HepG2 (cell line): ENCODE measurements at regions not wholly inside any gene's neighbourhood (a gene's known extent, or its start where the extent isn't known, plus 50 kb on each side); places are given as distances from the start of the nearest gene placed in this dataset.

Experiments used
- ATAC-seq: fragments of 200-7000 bp; cut with Tn5 transposase; 3 replicates; pipeline ENCODE4 v1.9.1; 2020; ENCODE audit warnings: mild to moderate bottlenecking, moderate library complexity
- BruUV-seq: library from RNA; stranded (reverse); fragments of 400-500 nt; replicated peaks from 2 replicates; lab custom pipeline; 2021; lab: Mats Ljungman, UMichigan
- CTCF ChIA-PET: fragments of 300-600 bp; formaldehyde crosslinking; extraction: SDS; loops from one replicate; lab custom pipeline; 2021; ENCODE audit warnings: low total read pairs, inconsistent platforms, low intra/inter-chr PET ratio; lab: Yijun Ruan, JAX
- POLR2A ChIA-PET: fragments of 350-600 bp; sonication (Branson Sonifier 250); formaldehyde crosslinking; loops from one replicate; lab custom pipeline; 2020; ENCODE audit warnings: antibody characterized with exemption, inconsistent platforms; lab: Yijun Ruan, JAX
- DNase-seq: peaks from one replicate; pipeline ENCODE4 v3.0.0-alpha.2; 2015; ENCODE audit warnings: low spot score
- FAIRE-seq: peaks from 3 replicates; lab custom pipeline; 2011; peaks lifted over from hg19 to GRCh38; lab: Jason Lieb, UNC
- H2AFZ ChIP-seq: one replicate; pipeline ENCODE4 v1.6.1; 2011; ENCODE audit warnings: low read length, inconsistent platforms
- H3K27ac ChIP-seq: fragments of 300-600 bp; 3 replicates; pipeline ENCODE4 v1.8.0; 2011; ENCODE audit warnings: mixed run types, mild to moderate bottlenecking, mixed read lengths, low read length, inconsistent platforms; ENCODE audit not compliant: insufficient read depth; ENCODE audit errors: extremely low read length
- H3K27me3 ChIP-seq, 2 experiments: fragments of 200-600 bp in 1 of 2; 2 replicates in 1 of 2; 3 replicates in 1 of 2; pipeline versions ENCODE4 v1.6.0 to v1.8.0; 2011; ENCODE audit warnings: low read length in 2 of 2, mild to moderate bottlenecking in 2 of 2, moderate library complexity in 2 of 2, inconsistent platforms in 1 of 2; ENCODE audit not compliant: insufficient read depth in 2 of 2, control insufficient read depth in 1 of 2
- H3K36me3 ChIP-seq, 2 experiments: fragments of 200-600 bp in 1 of 2; replicated peaks in 1 of 2; 2 replicates in 1 of 2; 3 replicates in 1 of 2; pipeline versions ENCODE4 v1.5.1 to v1.8.0; 2011; ENCODE audit warnings: low read length in 2 of 2, inconsistent platforms in 1 of 2; ENCODE audit not compliant: insufficient read depth in 2 of 2, control insufficient read depth in 1 of 2
- H3K4me1 ChIP-seq: 2 replicates; pipeline ENCODE4 v1.5.1; 2012; ENCODE audit warnings: low read length, inconsistent platforms; ENCODE audit not compliant: insufficient read depth
- H3K4me2 ChIP-seq: 2 replicates; pipeline ENCODE4 v1.6.0; 2011; ENCODE audit warnings: low read depth, low read length, inconsistent platforms
- H3K4me3 ChIP-seq, 3 experiments: fragments of 200-600 bp in 1 of 3; sonication (generic), shearing (Covaris generic) in 1 of 3; replicated peaks in 1 of 3; 2 replicates each; pipeline ENCODE4 v1.5.1; 2011 to 2016; ENCODE audit warnings: low read length in 3 of 3, inconsistent platforms in 2 of 3, low read depth in 2 of 3, mild to moderate bottlenecking in 2 of 3, control low read depth in 1 of 3, mixed read lengths in 1 of 3; ENCODE audit not compliant: insufficient read depth in 1 of 3
- H3K79me2 ChIP-seq: one replicate; pipeline ENCODE4 v1.6.1; 2011; ENCODE audit warnings: low read length, inconsistent platforms; ENCODE audit not compliant: insufficient read depth
- H3K9ac ChIP-seq: 2 replicates; pipeline ENCODE4 v1.6.0; 2011; ENCODE audit warnings: mild to moderate bottlenecking, low read depth, low read length, inconsistent platforms; ENCODE audit not compliant: insufficient read depth
- H3K9me3 ChIP-seq: 2 replicates; pipeline ENCODE4 v1.5.1; 2012; ENCODE audit warnings: mild to moderate bottlenecking, low read length
- H4K20me1 ChIP-seq: 2 replicates; pipeline ENCODE4 v1.6.0; 2011; ENCODE audit warnings: inconsistent platforms, mild to moderate bottlenecking, low read length, moderate library complexity; ENCODE audit not compliant: insufficient read depth
- CEBPG ChIP-seq: IDR thresholded peaks from 2 replicates; pipeline ENCODE4 v1.6.1; 2016
- FOXM1 ChIP-seq: sonication (generic); formaldehyde crosslinking; IDR thresholded peaks from 2 replicates; pipeline ENCODE4 v1.5.0; 2020; ENCODE audit warnings: missing genetic modification reagents
- GATA4 ChIP-seq: sonication (generic); IDR thresholded peaks from 2 replicates; pipeline ENCODE4 v1.6.1; 2016; ENCODE audit warnings: antibody characterized with exemption, low read depth, borderline replicate concordance
- HHEX ChIP-seq: IDR thresholded peaks from 2 replicates; pipeline ENCODE4 v1.6.1; 2016; ENCODE audit warnings: control low read depth
- HOXA9 ChIP-seq: sonication (generic); formaldehyde crosslinking; IDR thresholded peaks from 2 replicates; pipeline ENCODE4 v1.8.1; 2022; ENCODE audit warnings: missing genetic modification reagents, mild to moderate bottlenecking, moderate library complexity, borderline replicate concordance
- IKZF4 ChIP-seq: sonication (generic); formaldehyde crosslinking; IDR thresholded peaks from 2 replicates; pipeline ENCODE4 v1.5.1; 2020; ENCODE audit warnings: borderline replicate concordance, mild to moderate bottlenecking, low read depth, missing genetic modification reagents; ENCODE audit errors: not compliant biosample characterization
- KAT8 ChIP-seq: IDR thresholded peaks from 2 replicates; pipeline ENCODE4 v1.6.1; 2016; ENCODE audit warnings: missing genetic modification reagents, missing compliant biosample characterization
- NFKB2 ChIP-seq: sonication (generic); formaldehyde crosslinking; IDR thresholded peaks from 2 replicates; pipeline ENCODE4 v1.4.0; 2020; ENCODE audit warnings: missing genetic modification reagents, borderline replicate concordance
- PPARG ChIP-seq: conservative IDR thresholded peaks from 2 replicates; pipeline ENCODE4 v1.6.1; 2016; ENCODE audit warnings: missing biosample characterization, missing genetic modification reagents
- REL ChIP-seq: sonication (generic); formaldehyde crosslinking; conservative IDR thresholded peaks from 2 replicates; pipeline ENCODE4 v1.8.0; 2022; ENCODE audit warnings: mild to moderate bottlenecking, missing genetic modification reagents, moderate library complexity
- SALL1 ChIP-seq: sonication (generic); formaldehyde crosslinking; IDR thresholded peaks from 2 replicates; pipeline ENCODE4 v1.8.0; 2022; ENCODE audit warnings: mild to moderate bottlenecking, missing genetic modification reagents
- SAP130 ChIP-seq: IDR thresholded peaks from 2 replicates; pipeline ENCODE4 v1.6.1; 2016; ENCODE audit warnings: low read depth
- SP2 ChIP-seq: sonication (generic); formaldehyde crosslinking; IDR thresholded peaks from 2 replicates; pipeline ENCODE4 v1.5.1; 2020; ENCODE audit warnings: mild to moderate bottlenecking, missing genetic modification reagents
- TBL1XR1 ChIP-seq: fragments of 150-350 bp; IDR thresholded peaks from 2 replicates; pipeline ENCODE4 v1.6.1; 2014; ENCODE audit warnings: borderline replicate concordance, low read length; ENCODE audit not compliant: partially characterized antibody
- ZNF230 ChIP-seq: sonication (generic); formaldehyde crosslinking; IDR thresholded peaks from 2 replicates; pipeline ENCODE4 v1.4.0; 2020; ENCODE audit warnings: mild to moderate bottlenecking, missing genetic modification reagents
- ZNF772 ChIP-seq: sonication (generic); formaldehyde crosslinking; IDR thresholded peaks from 2 replicates; pipeline ENCODE4 v1.5.0; 2020; ENCODE audit warnings: mild to moderate bottlenecking, missing genetic modification reagents
- ZSCAN30 ChIP-seq: sonication (generic); formaldehyde crosslinking; IDR thresholded peaks from 2 replicates; pipeline ENCODE4 v1.5.0; 2020; ENCODE audit warnings: mild to moderate bottlenecking, missing genetic modification reagents
- WGBS: methylation state at CpG from one replicate; pipeline ENCODE4 v1.1.6; 2017; ENCODE audit warnings: low lambda C conversion rate; 5-methylcytosine and 5-hydroxymethylcytosine counted together
- in situ Hi-C: cut with HindIII; loops from 2 replicates; pipeline ENCODE4 v1.10.0; 2017; ENCODE audit warnings: low pct_unique_long_range_greater_than_20kb; ENCODE audit not compliant: extremely low pct_ligation_motif_present
- intact Hi-C: fragments of 100-400 bp; cut with micrococcal nuclease; formaldehyde crosslinking; loops from one replicate; pipeline ENCODE4 v1.10.0; 2022; ENCODE audit not compliant: unreplicated experiment
- TF ChIP-seq, protein P1 (sequence below): sonication (generic); formaldehyde crosslinking; IDR thresholded peaks from 2 replicates; pipeline ENCODE4 v1.4.0; 2020; ENCODE audit warnings: mild to moderate bottlenecking, missing genetic modification reagents
- TF ChIP-seq, protein P2 (sequence below): IDR thresholded peaks from 2 replicates; pipeline ENCODE4 v1.6.1; 2018; ENCODE audit warnings: missing genetic modification reagents, mild to moderate bottlenecking, missing compliant biosample characterization

DNA sequence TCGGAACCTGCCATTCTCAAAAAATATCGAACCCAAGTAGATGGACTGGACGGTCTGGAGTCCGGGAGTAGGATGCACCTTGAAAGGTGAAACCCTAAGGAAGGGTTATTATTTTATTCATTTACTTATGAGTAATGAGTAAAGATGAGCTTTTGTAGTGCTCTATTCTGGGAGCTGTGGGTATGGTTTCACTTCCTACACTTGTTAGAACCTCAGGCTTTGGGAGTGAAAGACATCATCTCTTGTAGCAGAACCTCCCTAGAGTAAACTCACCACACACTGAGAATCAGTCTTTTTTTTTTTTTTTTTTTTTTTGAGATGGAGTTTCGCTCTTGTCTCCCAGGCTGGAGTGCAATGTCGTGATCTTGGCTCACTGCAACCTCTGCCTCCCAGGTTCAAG, 389.4 kb upstream of the AUTS2 start:
- H3K4me2 ChIP-seq = no peak overlapping the region
- H3K27me3 ChIP-seq = no peaks in the 10 kb centered on the region
- no peak overlapping the region for H3K27ac ChIP-seq
- no peak overlapping the region for H3K9ac ChIP-seq
- H3K4me1 ChIP-seq = no peaks in the 10 kb centered on the region
- POLR2A ChIA-PET = no interaction called here
- H3K79me2 ChIP-seq = no peaks in the 10 kb centered on the region
- DNase-seq (no peak), ATAC-seq (no peak), FAIRE-seq (no peak)
- intact Hi-C loops (no loop called here), in situ Hi-C loops (no loop called here)
- no peaks in the 10 kb centered on the region for H3K36me3 ChIP-seq
- no peak overlapping the region for H3K4me3 ChIP-seq
- BruUV-seq = no TSS peak
- CTCF ChIA-PET = no interaction called here
- H3K9me3 ChIP-seq = peaks cover 11% of the 10 kb centered on the region; the same call in 1 of the 2 replicates
- H4K20me1 ChIP-seq = no peaks in the 10 kb centered on the region
- H2AFZ ChIP-seq = no peak overlapping the region
- TF ChIP-seq HHEX (CRISPR knock-in tag) (no peak), KAT8 (CRISPR knock-in tag) (no peak), SALL1 (no peak), SP2 (CRISPR knock-in tag) (no peak), PPARG (CRISPR knock-in tag) (no peak), FOXM1 (CRISPR knock-in tag) (no peak), HOXA9 (CRISPR knock-in tag) (no peak), CEBPG (no peak), ZSCAN30 (CRISPR knock-in tag) (no peak), NFKB2 (CRISPR knock-in tag) (no peak), SAP130 (CRISPR knock-in tag) (no peak), TBL1XR1 (no peak), IKZF4 (CRISPR knock-in tag) (no peak), ZNF230 (CRISPR knock-in tag) (no peak), ZNF772 (CRISPR knock-in tag) (no peak), REL (CRISPR knock-in tag) (no peak), GATA4 (no peak)
- TF ChIP-seq, protein P1, sequence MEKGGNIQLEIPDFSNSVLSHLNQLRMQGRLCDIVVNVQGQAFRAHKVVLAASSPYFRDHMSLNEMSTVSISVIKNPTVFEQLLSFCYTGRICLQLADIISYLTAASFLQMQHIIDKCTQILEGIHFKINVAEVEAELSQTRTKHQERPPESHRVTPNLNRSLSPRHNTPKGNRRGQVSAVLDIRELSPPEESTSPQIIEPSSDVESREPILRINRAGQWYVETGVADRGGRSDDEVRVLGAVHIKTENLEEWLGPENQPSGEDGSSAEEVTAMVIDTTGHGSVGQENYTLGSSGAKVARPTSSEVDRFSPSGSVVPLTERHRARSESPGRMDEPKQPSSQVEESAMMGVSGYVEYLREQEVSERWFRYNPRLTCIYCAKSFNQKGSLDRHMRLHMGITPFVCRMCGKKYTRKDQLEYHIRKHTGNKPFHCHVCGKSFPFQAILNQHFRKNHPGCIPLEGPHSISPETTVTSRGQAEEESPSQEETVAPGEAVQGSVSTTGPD = no peak
- TF ChIP-seq, protein P2, sequence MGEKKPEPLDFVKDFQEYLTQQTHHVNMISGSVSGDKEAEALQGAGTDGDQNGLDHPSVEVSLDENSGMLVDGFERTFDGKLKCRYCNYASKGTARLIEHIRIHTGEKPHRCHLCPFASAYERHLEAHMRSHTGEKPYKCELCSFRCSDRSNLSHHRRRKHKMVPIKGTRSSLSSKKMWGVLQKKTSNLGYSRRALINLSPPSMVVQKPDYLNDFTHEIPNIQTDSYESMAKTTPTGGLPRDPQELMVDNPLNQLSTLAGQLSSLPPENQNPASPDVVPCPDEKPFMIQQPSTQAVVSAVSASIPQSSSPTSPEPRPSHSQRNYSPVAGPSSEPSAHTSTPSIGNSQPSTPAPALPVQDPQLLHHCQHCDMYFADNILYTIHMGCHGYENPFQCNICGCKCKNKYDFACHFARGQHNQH = no peak
- WGBS = 48% methylated on average over 6 of the region's 6 CpGs
